BJ (cell line): ENCODE measurements at regions not wholly inside any gene's neighbourhood (a gene's known extent, or its start where the extent isn't known, plus 50 kb on each side); places are given as distances from the start of the nearest gene placed in this dataset.
"Not testable (repeated sequence)": the region's sequence is repeated elsewhere in the genome, so short reads cannot be mapped to it uniquely, and the experiment has no call there.

Experiments
- CTCF ChIA-PET: fragments of 350-600 bp; formaldehyde crosslinking; extraction: SDS; loops from one replicate; lab custom pipeline; 2021; ENCODE audit warnings: antibody characterized with exemption, inconsistent platforms; lab: Yijun Ruan, JAX
- POLR2A ChIA-PET: fragments of 300-600 bp; sonication (Branson Sonifier 250); formaldehyde crosslinking; extraction: SDS; loops from one replicate; lab custom pipeline; 2021; ENCODE audit warnings: antibody characterized with exemption; lab: Charles Lee
- DNase-seq: peaks from one replicate; pipeline ENCODE4 v3.0.0-alpha.2; 2011; ENCODE audit warnings: low read depth
- H3K27me3 ChIP-seq: 2 replicates; pipeline ENCODE4 v1.6.0; 2011; ENCODE audit warnings: low read length; ENCODE audit not compliant: control insufficient read depth, insufficient read depth
- H3K36me3 ChIP-seq: 2 replicates; pipeline ENCODE4 v1.5.1; 2011; ENCODE audit warnings: low read length; ENCODE audit not compliant: control insufficient read depth, insufficient read depth
- H3K4me3 ChIP-seq: 2 replicates; pipeline ENCODE4 v1.5.1; 2011; ENCODE audit warnings: low read depth, mild to moderate bottlenecking, control low read depth, low read length
- CTCF ChIP-seq: IDR thresholded peaks from 2 replicates; pipeline ENCODE4 v1.5.1; 2011; ENCODE audit warnings: low read depth, mild to moderate bottlenecking, control low read depth, inconsistent platforms, low read length, moderate library complexity; ENCODE audit not compliant: insufficient read depth

GRCh38 chrX:65821721-65822496, 154.5 kb downstream of the MSN start:
- Histone ChIP-seq H3K36me3 (no peaks in the 10 kb centered on the region), H3K4me3 (no peak overlapping the region), H3K27me3 (peaks cover 1% of the 10 kb centered on the region; the same call in 1 of the 2 replicates)
- ChIA-PET POLR2A (no interaction called here), CTCF (no interaction called here)
- no peak for TF ChIP-seq CTCF
- DNase-seq = no peak

- DNase-seq, H3K4me3 ChIP-seq, POLR2A ChIA-PET, H3K27me3 ChIP-seq, H3K36me3 ChIP-seq, CTCF ChIA-PET: not testable (repeated sequence)
Observed at GRCh38 chrX:65819983-65820382, 152.5 kb downstream of the MSN start.

GRCh38 chrX:65813245-65813644, 145.8 kb downstream of the MSN start:
- Histone ChIP-seq H3K36me3 (no peaks in the 10 kb centered on the region), H3K4me3 (no peak overlapping the region), H3K27me3 (no peaks in the 10 kb centered on the region)
- no peak for TF ChIP-seq CTCF
- no peak for DNase-seq
- CTCF ChIA-PET = no interaction called here
- POLR2A ChIA-PET = no interaction called here

GRCh38 chrX:65811558-65812228, 144.2 kb downstream of the MSN start:
- H3K4me3 ChIP-seq = no peak overlapping the region
- no peak for TF ChIP-seq CTCF
- POLR2A ChIA-PET = no interaction called here
- H3K36me3 ChIP-seq = no peaks in the 10 kb centered on the region
- CTCF ChIA-PET = no interaction called here
- no peaks in the 10 kb centered on the region for H3K27me3 ChIP-seq
- no peak for DNase-seq
